Activated CD4-positive, CD25-positive, alpha-beta regulatory T cell treated with anti-CD3 and anti-CD28 coated beads, Interleukin-2, amount 50 U/mL, for 16 hours (primary cell): ENCODE measurements at regions not wholly inside any gene's neighbourhood (a gene's known extent, or its start where the extent isn't known, plus 50 kb on each side); places are given as distances from the start of the nearest gene placed in this dataset.

Source experiments
- DNase-seq: peaks from one replicate; pipeline ENCODE4 v3.0.0-alpha.2; 2020; ENCODE audit warnings: low read depth, low spot score

GRCh38 chr4:81946996-81947395 lies 426.8 kb downstream of the HNRNPD start:
- no peak for DNase-seq

DNA sequence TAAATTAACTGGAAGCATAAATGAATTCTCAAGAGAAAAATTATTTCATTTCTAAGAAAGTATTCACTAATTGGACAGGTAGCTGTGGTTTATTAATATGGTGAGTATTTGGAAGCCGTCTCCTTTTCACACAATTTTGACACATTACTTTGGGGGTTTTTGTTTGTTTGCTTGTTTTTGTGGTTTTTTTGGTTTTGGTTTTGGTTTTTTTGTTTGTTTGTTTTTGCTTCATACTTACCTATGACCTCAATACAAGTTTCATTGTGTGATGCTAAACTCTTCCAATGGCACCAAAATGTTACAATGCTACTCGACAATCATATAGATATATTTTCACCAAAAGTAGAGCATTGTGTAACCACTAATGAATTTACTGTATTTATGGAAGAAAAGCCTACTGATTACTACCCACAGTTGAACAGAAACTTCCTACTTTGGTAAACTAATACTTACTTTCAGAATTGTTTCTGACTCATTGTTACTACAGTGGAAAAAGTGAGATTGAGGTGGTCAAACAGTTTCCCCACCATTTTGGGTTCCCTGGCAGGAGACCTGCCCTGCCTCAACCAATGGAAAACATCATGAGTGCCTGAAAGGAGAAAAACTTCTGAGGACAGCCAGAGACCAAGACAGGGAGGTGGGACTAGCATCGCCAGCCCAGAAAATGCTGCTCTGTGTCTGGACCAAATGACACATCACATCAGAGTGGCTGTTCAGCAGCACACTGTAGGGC lies 443.1 kb downstream of the HNRNPD start:
- no peak for DNase-seq

- DNase-seq, result no peak
Observed at GRCh38 chr4:81923140-81923539, 450.7 kb downstream of the HNRNPD start.

DNA sequence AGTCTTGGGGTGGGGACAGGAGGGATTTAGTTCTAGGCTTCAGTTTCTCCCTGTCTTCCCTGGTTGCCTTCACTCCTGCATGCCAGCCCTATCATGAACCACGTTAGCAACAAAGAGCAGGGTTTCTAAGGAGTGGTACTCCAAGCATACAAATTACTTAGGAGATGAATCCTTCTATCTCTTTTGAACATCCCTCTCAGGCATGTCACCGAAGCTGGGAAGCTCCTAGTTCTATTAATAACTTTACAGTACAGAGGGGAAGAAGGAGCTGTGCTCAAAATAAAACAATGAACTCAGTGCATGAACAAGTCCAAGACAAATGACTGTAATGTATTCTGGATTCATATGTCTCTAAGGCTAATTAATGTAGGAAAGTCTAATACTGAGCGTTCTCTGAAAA lies 450.6 kb upstream of the RASGEF1B start:
- DNase-seq, result no peak

- DNase-seq, result no peak
Observed at GRCh38 chr4:81921751-81922159, 450.0 kb upstream of the RASGEF1B start.

- DNase-seq, result no peak
Observed at GRCh38 chr4:81919810-81920209, 448.1 kb upstream of the RASGEF1B start.

DNA sequence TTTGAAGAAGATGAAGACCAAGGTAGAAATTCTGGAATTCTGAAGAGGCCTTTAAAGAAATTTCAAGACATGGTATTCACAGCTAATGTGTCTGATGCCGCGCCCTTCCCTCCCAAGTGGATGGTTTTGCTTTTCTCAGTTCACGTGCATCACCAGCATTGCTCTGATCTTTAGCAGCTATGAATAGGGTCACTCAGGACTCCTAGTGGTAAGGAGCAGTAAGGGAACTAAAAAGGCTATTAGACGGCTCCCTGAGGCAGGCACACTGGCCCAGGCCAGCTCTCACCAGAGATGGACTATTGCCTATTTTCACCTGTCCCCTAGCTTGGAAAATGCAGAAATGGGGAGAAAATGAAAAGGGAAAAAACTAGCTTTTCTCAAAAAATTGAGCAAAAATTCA lies 447.5 kb upstream of the RASGEF1B start:
- no peak for DNase-seq

DNA sequence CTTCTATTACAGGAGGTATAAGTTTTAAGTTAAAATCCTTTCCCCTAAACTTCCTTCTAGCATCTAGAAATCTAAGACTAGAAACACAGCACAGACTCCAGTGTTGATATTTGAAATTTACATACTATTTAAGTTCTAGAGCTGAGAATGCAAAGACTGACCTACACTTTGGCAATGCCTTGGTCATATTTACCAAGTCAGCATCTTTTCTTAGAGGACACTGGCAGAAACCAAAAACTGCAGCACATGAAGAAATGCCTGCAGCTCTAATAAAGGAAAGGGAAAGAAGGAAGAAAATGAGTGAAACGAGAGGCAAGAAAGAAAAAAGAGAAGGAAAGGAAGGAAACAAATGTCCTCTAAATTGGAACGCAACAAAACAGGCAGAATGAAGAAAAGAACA lies 443.7 kb upstream of the RASGEF1B start:
- no peak for DNase-seq

DNA sequence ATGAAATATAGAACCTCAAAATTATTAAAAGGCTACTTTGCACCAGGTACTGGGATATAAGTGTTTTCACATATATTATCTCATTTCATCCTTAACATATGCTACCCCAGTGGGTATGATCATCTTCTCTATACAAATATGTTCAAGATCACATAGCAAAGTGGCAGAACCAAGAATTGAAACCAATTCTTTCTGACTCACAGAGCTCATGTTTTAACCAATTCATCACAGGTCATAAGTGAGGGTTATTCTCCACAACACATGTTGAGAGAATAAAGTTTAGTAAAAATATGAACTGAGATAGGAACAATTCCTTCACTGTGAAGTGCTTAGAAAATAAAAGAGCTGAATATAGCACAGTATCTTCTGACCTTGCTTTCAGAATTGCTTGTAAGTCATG lies 442.9 kb upstream of the RASGEF1B start:
- DNase-seq, result no peak

GRCh38 chr4:81913427-81913879 lies 441.7 kb upstream of the RASGEF1B start:
- peak; percentile 4 for DNase-seq

DNA sequence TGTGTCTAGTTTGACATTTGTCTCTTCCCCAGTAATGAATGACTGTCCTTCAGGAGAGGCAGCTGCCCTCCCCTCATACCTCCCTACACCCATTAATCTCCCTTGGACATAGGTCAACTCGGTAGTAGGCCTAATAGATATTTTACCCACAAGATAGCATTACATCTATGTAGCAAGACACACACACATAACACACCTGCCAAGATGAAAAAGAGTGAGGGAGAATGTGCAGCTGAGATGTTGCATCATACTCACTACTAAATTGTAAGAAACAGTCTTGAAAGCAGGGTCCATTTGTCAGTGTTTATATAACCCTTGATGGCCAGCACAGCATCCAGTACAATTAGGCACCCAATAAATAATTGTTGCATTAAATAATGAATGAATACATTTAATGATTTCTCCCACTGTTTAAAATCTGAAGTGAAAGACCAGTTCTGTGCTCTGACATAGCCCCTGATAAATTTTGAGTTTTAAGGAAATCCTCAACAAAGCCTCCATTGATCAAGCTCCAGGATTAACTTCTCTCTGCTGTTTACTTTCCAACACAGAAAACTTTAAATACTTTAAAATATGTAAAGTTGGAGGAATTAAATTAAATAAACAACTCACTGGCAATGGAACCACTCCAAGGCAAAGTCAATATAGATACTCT lies 440.8 kb upstream of the RASGEF1B start:
- no peak for DNase-seq

GRCh38 chr4:81906905-81907304 lies 435.2 kb upstream of the RASGEF1B start:
- no peak for DNase-seq

DNA sequence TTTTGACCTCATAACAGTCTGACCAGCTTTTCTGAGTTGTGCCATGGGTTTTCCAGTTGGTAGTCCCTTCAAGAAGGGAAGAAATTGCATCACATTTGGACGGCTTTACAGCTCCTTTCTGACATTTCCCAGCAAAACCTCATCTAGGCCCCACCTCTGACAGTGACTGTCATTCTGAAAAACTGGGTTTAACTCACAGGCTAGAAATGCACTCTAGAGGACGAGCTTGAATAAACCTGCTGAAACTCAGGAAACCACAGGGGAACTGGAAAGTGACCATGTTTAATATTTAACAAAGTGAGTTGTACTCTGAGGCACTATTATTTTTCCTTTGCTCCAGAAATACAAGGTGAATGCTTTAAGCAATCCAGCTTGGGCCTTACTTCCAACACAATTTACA lies 434.3 kb upstream of the RASGEF1B start:
- DNase-seq, result no peak

- no peak for DNase-seq
Observed at GRCh38 chr4:81904121-81904520, 432.4 kb upstream of the RASGEF1B start.

- no peak for DNase-seq
Observed at GRCh38 chr4:81903212-81903611, 431.5 kb upstream of the RASGEF1B start.

DNA sequence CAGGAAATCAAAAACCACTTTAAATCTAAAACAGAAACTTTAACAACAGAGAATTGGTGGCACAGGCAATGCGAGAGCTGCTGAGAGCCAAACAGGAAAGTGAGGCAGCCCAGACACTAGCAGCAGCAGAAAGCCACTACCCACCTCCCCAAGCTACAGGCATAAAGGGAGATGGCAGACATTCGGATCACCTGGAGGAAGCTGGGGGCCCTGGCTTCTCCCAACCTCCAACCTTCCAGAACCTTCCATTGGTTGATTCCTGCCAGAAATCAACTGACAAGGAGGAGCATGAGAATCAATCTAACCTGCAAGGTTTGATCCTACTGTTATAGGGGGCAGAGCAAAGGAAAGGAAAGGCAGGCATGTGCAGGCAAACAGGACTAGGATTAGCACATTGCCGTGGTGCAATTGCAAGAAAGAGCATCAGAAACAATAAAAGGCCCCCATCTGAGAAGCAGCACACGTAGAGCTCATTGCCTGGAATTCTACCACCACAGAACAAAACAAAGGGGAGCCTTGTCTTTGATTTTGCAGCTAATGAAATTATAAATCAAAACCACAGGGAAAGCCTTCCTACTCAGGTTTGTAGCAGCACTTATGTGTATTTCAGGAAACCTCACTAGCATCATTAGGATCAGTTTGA lies 427.3 kb upstream of the RASGEF1B start:
- no peak for DNase-seq

DNA sequence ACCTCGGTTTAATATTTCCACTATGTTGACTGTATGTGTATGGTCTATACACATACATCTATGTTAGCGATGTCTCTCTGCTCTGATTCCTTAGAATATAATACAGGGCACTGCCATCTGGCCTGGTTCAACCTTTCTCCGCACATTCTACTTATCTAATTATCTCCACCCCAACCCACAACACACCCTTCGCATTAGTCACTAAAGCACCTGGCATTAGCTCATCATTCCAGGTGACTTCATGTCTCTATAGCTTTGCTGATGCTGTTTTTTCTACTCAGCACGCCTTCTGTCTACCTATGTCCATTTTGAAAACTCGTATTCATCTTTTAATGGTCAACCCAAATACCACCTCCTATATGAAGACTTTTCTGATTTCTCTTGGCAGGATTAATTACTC lies 425.2 kb upstream of the RASGEF1B start:
- DNase-seq, result no peak

- DNase-seq, result no peak
Observed at GRCh38 chr4:81891005-81891996, 419.6 kb upstream of the RASGEF1B start.

DNA sequence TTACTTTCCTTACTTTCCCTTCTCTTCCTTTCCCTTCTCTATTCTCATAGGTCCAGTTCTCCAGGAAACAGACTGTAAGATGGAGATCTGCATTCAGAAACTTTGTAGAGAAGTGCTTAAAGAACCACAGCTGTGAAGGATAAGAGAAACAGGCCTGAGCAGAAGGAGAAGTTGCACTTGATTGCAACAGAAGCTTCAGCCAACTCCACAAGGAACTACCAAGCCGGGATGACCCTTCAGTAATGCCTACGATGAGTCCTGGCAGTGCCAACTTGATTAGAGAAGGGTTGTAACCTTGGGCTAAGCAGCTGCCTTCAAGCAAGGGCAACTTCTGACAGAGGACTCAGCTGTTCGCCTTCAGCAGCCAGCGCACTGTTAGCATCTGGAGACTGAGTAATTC lies 413.3 kb upstream of the RASGEF1B start:
- no peak for DNase-seq

DNA sequence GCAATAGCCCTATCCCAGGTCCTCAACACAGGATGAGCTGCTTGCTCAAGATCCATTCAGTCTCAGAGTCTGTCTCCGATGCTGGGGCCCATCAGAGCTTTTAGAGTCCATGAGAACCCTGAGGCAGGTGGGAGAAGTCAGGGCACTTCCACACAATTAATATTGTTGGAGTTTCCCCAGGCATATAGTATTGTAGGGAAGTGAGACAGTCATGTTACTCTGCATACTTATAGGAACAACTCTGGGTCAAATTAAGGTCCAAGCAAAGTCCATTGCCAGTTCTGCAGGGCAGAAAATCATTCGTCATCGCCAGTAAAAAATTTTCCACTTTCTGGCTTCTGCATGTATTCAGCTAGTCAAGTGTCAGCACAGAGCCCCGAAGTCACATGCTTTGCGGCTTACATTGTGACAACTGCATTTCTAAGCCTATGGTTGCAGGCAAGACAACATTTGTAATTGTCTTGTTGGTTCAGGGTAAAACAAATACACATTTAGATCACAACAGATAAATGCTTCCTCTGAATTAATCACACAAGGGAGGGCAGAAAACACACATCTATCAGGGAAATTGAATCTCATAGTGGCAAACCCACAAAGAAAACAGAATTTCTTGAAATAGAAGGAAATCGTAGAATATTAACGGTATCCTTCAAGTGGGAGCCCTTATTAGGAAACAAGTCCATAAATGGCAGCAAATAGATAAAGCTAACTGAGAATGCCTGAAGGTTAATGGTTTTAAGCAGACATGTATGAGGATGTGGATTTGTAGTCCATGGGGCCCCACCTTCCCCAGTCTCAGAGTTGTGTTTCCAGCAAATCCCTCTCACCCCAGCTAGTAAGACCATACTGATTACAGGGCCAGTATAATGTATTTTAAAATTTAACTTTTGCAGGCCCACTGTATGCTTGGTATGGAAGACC lies 412.1 kb upstream of the RASGEF1B start:
- DNase-seq, result no peak

DNA sequence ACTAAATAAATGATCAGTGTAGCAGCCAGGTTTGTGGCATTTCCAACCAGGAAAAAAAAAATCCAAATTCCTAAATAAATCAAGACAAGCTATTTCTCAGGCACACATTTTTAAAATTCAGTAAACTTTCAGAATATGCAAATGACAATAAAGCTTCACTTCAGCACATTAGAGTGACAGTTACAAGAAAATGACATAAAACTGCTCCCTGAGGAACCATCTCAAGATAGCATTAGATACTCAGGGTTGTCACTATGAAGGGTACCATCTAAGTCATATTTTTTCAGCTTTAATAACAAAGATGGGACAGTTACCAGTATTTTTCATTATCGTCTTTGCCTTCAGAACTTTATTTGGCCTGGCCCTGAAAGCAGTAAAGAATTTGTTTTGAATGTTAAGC lies 411.3 kb upstream of the RASGEF1B start:
- DNase-seq, result no peak
